RWPE2 (cell line): ENCODE measurements at regions not wholly inside any gene's neighbourhood (a gene's known extent, or its start where the extent isn't known, plus 50 kb on each side); places are given as distances from the start of the nearest gene placed in this dataset.

Experiments used
- ATAC-seq: fragments of 200-7000 bp; cut with Tn5 transposase; 3 replicates; pipeline ENCODE4 v1.9.1; 2021; ENCODE audit warnings: low read depth
- DNase-seq: peaks from one replicate; pipeline ENCODE4 v3.0.0-alpha.2; 2020; ENCODE audit warnings: low spot score
- H3K27ac ChIP-seq: fragments of 450-650 bp; 2 replicates; pipeline ENCODE4 v1.5.1; 2017; ENCODE audit warnings: mild to moderate bottlenecking; ENCODE audit not compliant: poor library complexity, severe bottlenecking
- H3K27me3 ChIP-seq: fragments of 250-450 bp; sonication (Bioruptor Pico); 2 replicates; pipeline ENCODE4 v1.5.1; 2021; ENCODE audit warnings: mild to moderate bottlenecking, moderate library complexity; ENCODE audit not compliant: insufficient read depth, poor library complexity, severe bottlenecking
- H3K36me3 ChIP-seq: fragments of 250-450 bp; sonication (Bioruptor Pico); 2 replicates; pipeline ENCODE4 v1.5.1; 2020; ENCODE audit warnings: low read depth, mild to moderate bottlenecking, moderate library complexity
- H3K4me1 ChIP-seq: fragments of 250-450 bp; sonication (Bioruptor Pico); 2 replicates; pipeline ENCODE4 v1.5.1; 2021; ENCODE audit warnings: mild to moderate bottlenecking, moderate library complexity; ENCODE audit not compliant: insufficient read depth, poor library complexity, severe bottlenecking
- H3K4me3 ChIP-seq: fragments of 250-450 bp; sonication (Bioruptor Pico); 2 replicates; pipeline ENCODE4 v1.5.1; 2021; ENCODE audit warnings: mild to moderate bottlenecking, moderate library complexity; ENCODE audit not compliant: severe bottlenecking
- H3K9me3 ChIP-seq: fragments of 250-450 bp; sonication (Bioruptor Pico); 2 replicates; pipeline ENCODE4 v1.5.1; 2021; ENCODE audit warnings: mild to moderate bottlenecking, moderate library complexity; ENCODE audit not compliant: severe bottlenecking
- CTCF ChIP-seq: fragments of 450-650 bp; IDR thresholded peaks from one replicate; pipeline ENCODE4 v1.5.1; 2017; ENCODE audit warnings: mild to moderate bottlenecking, moderate library complexity; ENCODE audit not compliant: poor library complexity, severe bottlenecking

- no peak for TF ChIP-seq CTCF
- DNase-seq, result no peak
- Histone ChIP-seq H3K27me3 (no peaks in the 10 kb centered on the region), H3K36me3 (no peaks in the 10 kb centered on the region), H3K4me3 (no peak overlapping the region), H3K4me1 (peaks cover 5% of the 10 kb centered on the region), H3K9me3 (no peaks in the 10 kb centered on the region), H3K27ac (no peak overlapping the region)
- ATAC-seq, result no peak
These were observed 66.3 kb upstream of the SLCO3A1 start for GRCh38 chr15:91787198-91787597.

DNA sequence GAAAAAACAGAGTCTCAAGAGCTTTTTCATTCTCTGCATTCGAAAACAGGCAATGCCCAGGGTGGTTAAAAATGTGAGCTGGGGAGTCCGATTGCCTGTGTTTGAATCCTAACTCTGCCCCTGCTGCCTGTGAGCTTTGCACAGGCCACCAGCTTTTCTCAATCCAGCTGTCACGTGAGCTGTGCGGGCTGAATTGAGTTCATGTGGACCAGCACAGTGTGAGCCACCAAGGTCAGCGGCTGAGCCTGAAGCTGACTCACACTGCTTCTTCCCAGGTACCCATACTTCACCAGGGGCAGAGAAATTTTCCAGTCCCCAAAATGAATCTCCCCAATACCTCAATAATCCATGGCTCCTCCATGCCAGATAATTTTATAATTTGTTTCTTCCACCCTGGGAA, 64.4 kb upstream of the SLCO3A1 start:
- Histone ChIP-seq H3K36me3 (no peaks in the 10 kb centered on the region), H3K27ac (no peak overlapping the region), H3K4me1 (peaks cover 5% of the 10 kb centered on the region), H3K27me3 (no peaks in the 10 kb centered on the region), H3K4me3 (no peak overlapping the region), H3K9me3 (no peaks in the 10 kb centered on the region)
- DNase-seq, result no peak
- ATAC-seq, result no peak
- no peak for TF ChIP-seq CTCF

DNA sequence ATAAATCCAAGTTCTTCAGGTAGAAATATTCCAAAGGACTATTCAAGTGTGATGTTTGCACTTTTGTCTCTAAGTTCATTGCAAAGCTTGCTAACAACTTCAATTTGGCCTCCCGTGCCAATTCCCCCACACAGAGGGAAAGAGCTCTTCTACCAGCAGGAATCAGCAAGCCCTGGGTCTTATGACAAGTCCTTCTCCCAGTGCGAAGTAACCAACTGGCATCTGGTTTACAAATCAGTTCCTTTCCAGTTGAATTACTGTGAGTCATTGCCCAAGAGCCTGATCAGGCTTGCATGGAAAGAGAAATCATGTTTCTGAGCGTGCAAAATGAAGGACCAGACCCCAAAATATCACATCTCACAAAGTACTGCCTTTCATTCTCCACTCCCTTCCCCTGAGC, 62.7 kb upstream of the SLCO3A1 start:
- no peaks in the 10 kb centered on the region for H3K36me3 ChIP-seq
- H3K27me3 ChIP-seq, result peaks cover 7% of the 10 kb centered on the region
- no peak overlapping the region for H3K4me3 ChIP-seq
- no peak overlapping the region for H3K27ac ChIP-seq
- DNase-seq (no peak), ATAC-seq (peak; percentile 90)
- no peak for TF ChIP-seq CTCF
- peaks cover 5% of the 10 kb centered on the region for H3K4me1 ChIP-seq
- H3K9me3 ChIP-seq, result no peaks in the 10 kb centered on the region

GRCh38 chr15:91793771-91794170, 59.7 kb upstream of the SLCO3A1 start:
- Histone ChIP-seq H3K4me1 (peaks cover 5% of the 10 kb centered on the region), H3K36me3 (no peaks in the 10 kb centered on the region), H3K9me3 (no peaks in the 10 kb centered on the region), H3K4me3 (no peak overlapping the region), H3K27ac (no peak overlapping the region), H3K27me3 (peaks cover 10% of the 10 kb centered on the region)
- ATAC-seq (no peak), DNase-seq (no peak)
- TF ChIP-seq CTCF, result no peak

- H3K36me3 ChIP-seq, result no peaks in the 10 kb centered on the region
- DNase-seq, result no peak
- no peak for TF ChIP-seq CTCF
- no peak overlapping the region for H3K4me3 ChIP-seq
- H3K9me3 ChIP-seq, result no peaks in the 10 kb centered on the region
- ATAC-seq, result no peak
- H3K4me1 ChIP-seq, result peaks cover 5% of the 10 kb centered on the region
- peaks cover 14% of the 10 kb centered on the region for H3K27me3 ChIP-seq
- H3K27ac ChIP-seq, result no peak overlapping the region
These were observed 58.3 kb upstream of the SLCO3A1 start for GRCh38 chr15:91795235-91795634.
